ENCODE measurements at regions not wholly inside any gene's neighbourhood (a gene's known extent, or its start where the extent isn't known, plus 50 kb on each side); places are given as distances from the start of the nearest gene placed in this dataset.

DNA sequence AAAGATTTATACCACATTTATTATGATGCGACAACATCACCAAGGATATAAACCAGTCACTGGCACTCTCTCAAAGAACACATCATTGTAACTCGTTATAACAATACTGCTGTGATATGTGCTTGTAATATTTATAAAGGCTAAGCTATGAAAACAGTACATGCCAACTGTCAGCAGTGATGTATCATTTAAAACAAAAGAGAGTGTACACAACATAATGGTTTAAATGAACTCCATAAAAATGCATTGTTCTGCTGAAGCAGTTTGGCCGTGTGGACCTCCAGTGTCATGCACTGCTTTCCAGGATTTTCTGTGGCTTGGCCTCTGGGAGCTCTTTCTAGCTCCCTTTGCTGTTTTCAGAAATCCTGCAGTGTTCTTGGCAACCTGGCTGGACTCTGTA lies 215.6 kb downstream of the MTX2 start:
- TF ChIP-seq, protein P1, sequence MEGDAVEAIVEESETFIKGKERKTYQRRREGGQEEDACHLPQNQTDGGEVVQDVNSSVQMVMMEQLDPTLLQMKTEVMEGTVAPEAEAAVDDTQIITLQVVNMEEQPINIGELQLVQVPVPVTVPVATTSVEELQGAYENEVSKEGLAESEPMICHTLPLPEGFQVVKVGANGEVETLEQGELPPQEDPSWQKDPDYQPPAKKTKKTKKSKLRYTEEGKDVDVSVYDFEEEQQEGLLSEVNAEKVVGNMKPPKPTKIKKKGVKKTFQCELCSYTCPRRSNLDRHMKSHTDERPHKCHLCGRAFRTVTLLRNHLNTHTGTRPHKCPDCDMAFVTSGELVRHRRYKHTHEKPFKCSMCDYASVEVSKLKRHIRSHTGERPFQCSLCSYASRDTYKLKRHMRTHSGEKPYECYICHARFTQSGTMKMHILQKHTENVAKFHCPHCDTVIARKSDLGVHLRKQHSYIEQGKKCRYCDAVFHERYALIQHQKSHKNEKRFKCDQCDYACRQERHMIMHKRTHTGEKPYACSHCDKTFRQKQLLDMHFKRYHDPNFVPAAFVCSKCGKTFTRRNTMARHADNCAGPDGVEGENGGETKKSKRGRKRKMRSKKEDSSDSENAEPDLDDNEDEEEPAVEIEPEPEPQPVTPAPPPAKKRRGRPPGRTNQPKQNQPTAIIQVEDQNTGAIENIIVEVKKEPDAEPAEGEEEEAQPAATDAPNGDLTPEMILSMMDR (conservative IDR thresholded peaks at IDR 0.05; ENCODE audit: low read length), result no peak
- no peak for TF ChIP-seq EZH2phosphoT487 (IDR thresholded peaks at IDR 0.05; ENCODE audit: borderline replicate concordance, low read depth, low read length)
